Progenitor cell of endocrine pancreas (in vitro differentiated cells): ENCODE measurements at regions not wholly inside any gene's neighbourhood (a gene's known extent, or its start where the extent isn't known, plus 50 kb on each side); places are given as distances from the start of the nearest gene placed in this dataset.

ENCODE experiments used
- DNase-seq: peaks from one replicate; pipeline ENCODE4 v3.0.0; 2021; ENCODE audit warnings: low spot score; ENCODE audit not compliant: unreplicated experiment
- H3K27ac Mint-ChIP-seq: 2 replicates; pipeline ENCODE4 v1.8.0; 2021; ENCODE audit warnings: mild to moderate bottlenecking, moderate library complexity, mixed read lengths
- H3K27me3 Mint-ChIP-seq: 2 replicates; pipeline ENCODE4 v1.8.0; 2021; ENCODE audit warnings: mixed read lengths
- H3K36me3 Mint-ChIP-seq: 2 replicates; pipeline ENCODE4 v1.8.0; 2022; ENCODE audit warnings: mixed read lengths; ENCODE audit not compliant: insufficient read depth
- H3K4me1 Mint-ChIP-seq: 2 replicates; pipeline ENCODE4 v1.8.0; 2021; ENCODE audit warnings: low read depth, mixed read lengths
- H3K4me3 Mint-ChIP-seq: 2 replicates; pipeline ENCODE4 v1.8.0; 2021; ENCODE audit warnings: low read depth, mild to moderate bottlenecking, moderate library complexity, mixed read lengths
- H3K9me3 Mint-ChIP-seq: 2 replicates; pipeline ENCODE4 v1.8.0; 2021; ENCODE audit warnings: low read depth, mixed read lengths
- TF ChIP-seq, protein P1 (sequence below): fragments of 200-600 bp; sonication (generic); IDR thresholded peaks from one replicate; pipeline ENCODE4 v1.5.0; 2021; ENCODE audit warnings: antibody characterized with exemption, mild to moderate bottlenecking; ENCODE audit not compliant: unreplicated experiment

DNA sequence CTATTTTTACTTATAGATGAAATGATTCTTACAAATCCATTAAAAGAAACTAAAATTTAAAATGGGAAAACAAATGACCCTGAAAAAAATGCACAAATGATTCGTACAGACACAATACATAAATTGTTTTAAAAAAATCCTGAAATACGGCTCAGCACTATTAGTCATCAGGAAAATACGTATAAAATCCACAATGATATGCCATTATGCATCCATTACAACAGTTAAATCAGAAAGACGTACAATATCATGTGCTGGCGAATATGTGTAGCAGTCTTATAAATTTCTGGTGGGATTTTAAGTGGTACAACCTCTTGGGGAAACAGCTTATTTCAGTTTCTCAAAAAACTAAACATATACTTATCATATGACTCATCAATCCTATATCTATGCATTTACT, 600.1 kb upstream of the STEAP1 start:
- TF ChIP-seq, protein P1, sequence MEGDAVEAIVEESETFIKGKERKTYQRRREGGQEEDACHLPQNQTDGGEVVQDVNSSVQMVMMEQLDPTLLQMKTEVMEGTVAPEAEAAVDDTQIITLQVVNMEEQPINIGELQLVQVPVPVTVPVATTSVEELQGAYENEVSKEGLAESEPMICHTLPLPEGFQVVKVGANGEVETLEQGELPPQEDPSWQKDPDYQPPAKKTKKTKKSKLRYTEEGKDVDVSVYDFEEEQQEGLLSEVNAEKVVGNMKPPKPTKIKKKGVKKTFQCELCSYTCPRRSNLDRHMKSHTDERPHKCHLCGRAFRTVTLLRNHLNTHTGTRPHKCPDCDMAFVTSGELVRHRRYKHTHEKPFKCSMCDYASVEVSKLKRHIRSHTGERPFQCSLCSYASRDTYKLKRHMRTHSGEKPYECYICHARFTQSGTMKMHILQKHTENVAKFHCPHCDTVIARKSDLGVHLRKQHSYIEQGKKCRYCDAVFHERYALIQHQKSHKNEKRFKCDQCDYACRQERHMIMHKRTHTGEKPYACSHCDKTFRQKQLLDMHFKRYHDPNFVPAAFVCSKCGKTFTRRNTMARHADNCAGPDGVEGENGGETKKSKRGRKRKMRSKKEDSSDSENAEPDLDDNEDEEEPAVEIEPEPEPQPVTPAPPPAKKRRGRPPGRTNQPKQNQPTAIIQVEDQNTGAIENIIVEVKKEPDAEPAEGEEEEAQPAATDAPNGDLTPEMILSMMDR = no peak
- Mint-ChIP-seq H3K4me1 (no peaks in the 10 kb centered on the region), H3K27me3 (no peaks in the 10 kb centered on the region)

DNA sequence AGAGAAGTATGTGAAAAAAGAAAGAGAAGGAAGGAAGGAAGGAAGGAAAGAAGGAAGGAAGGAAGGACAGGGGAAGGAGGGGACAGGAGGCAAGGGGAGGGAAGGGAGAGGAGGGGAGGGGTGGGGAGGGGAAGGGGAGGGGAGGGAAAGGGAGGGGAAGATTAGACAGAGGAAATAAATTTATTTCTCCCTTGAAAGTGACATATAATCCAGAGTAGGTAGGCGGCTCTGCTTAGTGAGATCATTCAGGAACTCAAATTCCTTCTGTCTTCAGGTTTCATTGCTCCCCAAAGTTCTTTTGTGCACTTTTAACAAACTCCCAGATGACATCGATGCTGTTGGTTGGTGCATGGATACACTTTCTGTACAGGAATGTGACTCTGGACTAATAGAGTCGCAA, 594.7 kb upstream of the STEAP1 start:
- no peaks in the 10 kb centered on the region for H3K4me1 Mint-ChIP-seq
- H3K27ac Mint-ChIP-seq = no peak overlapping the region
- no peaks in the 10 kb centered on the region for H3K9me3 Mint-ChIP-seq
- H3K36me3 Mint-ChIP-seq = no peaks in the 10 kb centered on the region
- H3K4me3 Mint-ChIP-seq = no peak overlapping the region
- no peaks in the 10 kb centered on the region for H3K27me3 Mint-ChIP-seq
- no peak for DNase-seq
- TF ChIP-seq, protein P1 = no peak

More for the DNA sequence above, 600.1 kb upstream of the STEAP1 start:
- H3K4me3 Mint-ChIP-seq = no peak overlapping the region
- H3K27ac Mint-ChIP-seq = no peak overlapping the region
- no peak for DNase-seq
- H3K9me3 Mint-ChIP-seq = no peaks in the 10 kb centered on the region
- no peaks in the 10 kb centered on the region for H3K36me3 Mint-ChIP-seq

DNA sequence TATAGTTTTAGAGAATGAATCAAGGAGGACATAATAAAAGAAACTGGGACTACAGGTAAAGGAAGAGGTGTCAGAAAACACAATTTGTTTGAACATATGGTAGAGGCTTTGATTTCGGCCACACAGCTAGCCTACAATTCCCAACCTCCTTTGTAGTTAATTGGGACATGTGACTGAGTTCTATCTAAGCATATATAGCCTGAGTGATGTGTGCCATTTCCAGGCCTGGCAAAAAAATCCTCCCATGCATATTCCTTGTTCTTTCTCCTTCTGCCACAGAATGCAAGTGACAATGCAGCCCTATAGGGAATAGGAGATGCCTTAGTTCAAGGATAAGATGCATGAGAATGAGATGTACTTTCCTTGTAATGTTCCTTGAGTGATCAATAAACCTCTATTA, 590.7 kb upstream of the STEAP1 start:
- no peak for DNase-seq
- no peaks in the 10 kb centered on the region for H3K27me3 Mint-ChIP-seq
- no peaks in the 10 kb centered on the region for H3K36me3 Mint-ChIP-seq
- no peaks in the 10 kb centered on the region for H3K4me1 Mint-ChIP-seq
- H3K9me3 Mint-ChIP-seq = peaks cover 11% of the 10 kb centered on the region
- H3K4me3 Mint-ChIP-seq = no peak overlapping the region
- TF ChIP-seq, protein P1 = no peak
- H3K27ac Mint-ChIP-seq = no peak overlapping the region

DNA sequence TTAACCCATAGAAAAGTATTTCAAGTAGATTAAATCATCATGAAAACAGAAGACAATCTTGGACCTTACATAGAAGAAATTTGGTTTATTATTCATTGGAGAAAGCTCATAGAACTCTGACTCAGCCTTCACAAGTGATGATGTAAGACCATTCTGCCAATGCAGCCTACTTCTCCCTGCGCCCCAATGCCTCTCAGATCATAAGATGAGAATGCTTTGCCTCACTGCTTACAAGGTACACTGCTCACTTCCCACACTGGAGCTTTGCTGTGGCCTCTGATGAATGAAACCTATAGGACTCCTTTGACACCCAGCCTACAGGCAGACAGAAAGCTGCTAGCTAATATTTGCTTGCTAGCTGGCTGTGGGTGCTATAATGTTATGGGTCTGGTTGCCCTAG, 569.4 kb upstream of the STEAP1 start:
- DNase-seq = no peak
- Mint-ChIP-seq H3K36me3 (no peaks in the 10 kb centered on the region), H3K27me3 (no peaks in the 10 kb centered on the region), H3K4me1 (no peaks in the 10 kb centered on the region), H3K27ac (no peak overlapping the region), H3K4me3 (no peak overlapping the region), H3K9me3 (peaks cover 18% of the 10 kb centered on the region)
- TF ChIP-seq, protein P1 = no peak

GRCh38 chr7:89593125-89593524, 561.1 kb upstream of the STEAP1 start:
- Mint-ChIP-seq H3K4me1 (no peaks in the 10 kb centered on the region), H3K27ac (no peak overlapping the region), H3K36me3 (no peaks in the 10 kb centered on the region), H3K27me3 (no peaks in the 10 kb centered on the region), H3K4me3 (no peak overlapping the region), H3K9me3 (peaks cover 7% of the 10 kb centered on the region)
- TF ChIP-seq, protein P1 = no peak
- DNase-seq = no peak
